Activated T-helper 17 cell treated with anti-CD3 and anti-CD28 coated beads, Interleukin-2, amount 50 U/mL, for 72 hours (primary cell): ENCODE measurements at regions not wholly inside any gene's neighbourhood (a gene's known extent, or its start where the extent isn't known, plus 50 kb on each side); places are given as distances from the start of the nearest gene placed in this dataset.
A peak's percentile ranks its signal among the peaks of the same experiment; 100 is the strongest.
"Not testable (repeated sequence)": the region's sequence is repeated elsewhere in the genome, so short reads cannot be mapped to it uniquely, and the experiment has no call there.

Experiments
- ATAC-seq: fragments of 150-1000 bp; cut with Tn5 transposase; replicated peaks from 2 replicates; pipeline ENCODE4 v1.10.0; 2021; ENCODE audit warnings: mild to moderate bottlenecking, moderate library complexity
- H3K27ac Mint-ChIP-seq: one replicate; pipeline ENCODE4 v1.8.0; 2022; ENCODE audit warnings: mixed read lengths
- H3K27me3 Mint-ChIP-seq: one replicate; pipeline ENCODE4 v1.8.0; 2022; ENCODE audit warnings: mixed read lengths
- H3K36me3 Mint-ChIP-seq: one replicate; pipeline ENCODE4 v1.8.0; 2022; ENCODE audit warnings: low read depth, mild to moderate bottlenecking, mixed read lengths
- H3K4me1 Mint-ChIP-seq: one replicate; pipeline ENCODE4 v1.8.0; 2022; ENCODE audit warnings: mixed read lengths
- H3K4me3 Mint-ChIP-seq: one replicate; pipeline ENCODE4 v1.8.0; 2022; ENCODE audit warnings: mild to moderate bottlenecking, mixed read lengths
- H3K9me3 Mint-ChIP-seq: one replicate; pipeline ENCODE4 v1.8.0; 2022; ENCODE audit warnings: mixed read lengths

DNA sequence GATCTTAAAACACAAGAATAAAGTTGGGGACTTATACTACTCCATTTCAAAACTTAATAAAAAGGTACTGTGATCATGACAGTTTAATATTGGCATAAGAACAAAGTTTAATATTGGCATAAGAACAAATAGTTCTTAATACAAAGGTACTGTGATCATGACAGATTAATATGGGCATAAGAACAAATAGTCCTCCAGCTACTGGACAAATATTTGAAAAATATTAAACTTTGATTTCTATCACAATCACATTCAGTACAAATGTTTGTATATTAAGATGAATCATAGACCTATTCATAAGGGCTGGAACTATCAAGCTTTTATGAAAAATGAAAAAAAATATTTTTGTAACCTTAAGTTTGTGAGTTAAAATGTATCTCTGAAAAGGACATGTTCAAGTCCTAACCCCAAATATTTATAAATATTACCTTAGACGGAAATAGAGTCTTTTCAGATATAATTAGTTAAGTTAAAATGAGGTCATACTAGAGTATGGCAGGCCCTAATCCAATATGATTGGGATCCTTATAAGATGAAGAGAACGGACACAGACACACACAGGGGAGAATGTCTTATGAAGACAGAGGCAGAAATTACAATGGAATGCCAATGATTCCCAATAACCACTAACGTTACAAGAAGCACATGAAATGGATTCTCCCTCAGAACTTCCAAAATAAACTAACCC lies 79.1 kb upstream of the RGS1 start:
- Mint-ChIP-seq H3K4me1 (no peaks in the 10 kb centered on the region), H3K27me3 (no peaks in the 10 kb centered on the region), H3K36me3 (no peaks in the 10 kb centered on the region), H3K27ac (no peak overlapping the region), H3K9me3 (peaks cover 6% of the 10 kb centered on the region), H3K4me3 (no peak overlapping the region)
- ATAC-seq, result no peak

DNA sequence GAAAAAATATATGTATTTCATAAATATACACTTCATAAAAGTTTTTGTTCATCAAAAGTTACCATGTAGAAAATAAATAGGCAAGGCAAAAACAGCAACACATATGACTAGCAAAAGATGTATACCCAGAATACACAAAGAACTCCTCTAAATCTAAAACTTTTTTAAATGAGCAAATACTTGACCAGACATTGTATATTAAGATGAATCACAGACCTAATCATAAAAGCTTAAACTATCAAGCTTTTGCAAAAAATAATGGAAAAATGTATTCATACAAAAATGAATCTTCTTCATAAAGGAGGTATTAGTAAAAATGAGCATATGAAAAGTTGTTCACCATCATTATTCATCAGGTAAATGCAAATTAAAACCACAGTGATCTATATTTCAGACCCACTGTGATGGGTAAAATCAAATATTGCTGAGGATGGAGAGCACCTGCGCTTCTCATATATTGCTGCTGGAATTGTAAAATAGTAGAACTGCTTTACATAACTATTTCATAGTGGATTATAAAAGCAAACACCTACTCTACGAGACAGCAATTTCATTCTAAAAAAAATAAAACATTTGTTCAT lies 78.3 kb upstream of the RGS1 start:
- no peak overlapping the region for H3K27ac Mint-ChIP-seq
- no peaks in the 10 kb centered on the region for H3K4me1 Mint-ChIP-seq
- ATAC-seq, result no peak
- H3K4me3 Mint-ChIP-seq, result no peak overlapping the region
- no peaks in the 10 kb centered on the region for H3K36me3 Mint-ChIP-seq
- no peaks in the 10 kb centered on the region for H3K27me3 Mint-ChIP-seq
- peaks cover 6% of the 10 kb centered on the region for H3K9me3 Mint-ChIP-seq

DNA sequence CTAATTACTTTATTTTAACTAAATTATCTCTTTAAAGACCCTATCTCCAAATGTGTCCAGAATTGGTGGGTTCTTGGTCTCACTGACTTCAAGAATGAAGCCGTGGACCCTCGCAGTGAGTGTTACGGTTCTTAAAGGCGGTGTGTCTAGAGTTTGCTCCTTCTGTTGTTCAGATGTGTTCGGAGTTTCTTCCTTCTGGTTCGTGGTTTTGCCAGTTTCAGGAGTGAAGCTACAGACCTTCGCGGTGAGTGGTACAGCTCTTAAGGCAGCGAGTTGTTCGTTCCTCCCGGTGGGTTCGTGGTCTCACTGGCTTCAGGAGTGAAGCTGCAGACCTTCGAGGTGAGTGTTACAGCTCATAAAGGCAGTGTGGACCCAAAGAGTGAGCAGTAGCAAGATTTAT lies 77.5 kb upstream of the RGS1 start:
- not testable (repeated sequence) for H3K27me3 Mint-ChIP-seq, H3K4me3 Mint-ChIP-seq, H3K9me3 Mint-ChIP-seq, H3K27ac Mint-ChIP-seq, H3K4me1 Mint-ChIP-seq, ATAC-seq, H3K36me3 Mint-ChIP-seq

DNA sequence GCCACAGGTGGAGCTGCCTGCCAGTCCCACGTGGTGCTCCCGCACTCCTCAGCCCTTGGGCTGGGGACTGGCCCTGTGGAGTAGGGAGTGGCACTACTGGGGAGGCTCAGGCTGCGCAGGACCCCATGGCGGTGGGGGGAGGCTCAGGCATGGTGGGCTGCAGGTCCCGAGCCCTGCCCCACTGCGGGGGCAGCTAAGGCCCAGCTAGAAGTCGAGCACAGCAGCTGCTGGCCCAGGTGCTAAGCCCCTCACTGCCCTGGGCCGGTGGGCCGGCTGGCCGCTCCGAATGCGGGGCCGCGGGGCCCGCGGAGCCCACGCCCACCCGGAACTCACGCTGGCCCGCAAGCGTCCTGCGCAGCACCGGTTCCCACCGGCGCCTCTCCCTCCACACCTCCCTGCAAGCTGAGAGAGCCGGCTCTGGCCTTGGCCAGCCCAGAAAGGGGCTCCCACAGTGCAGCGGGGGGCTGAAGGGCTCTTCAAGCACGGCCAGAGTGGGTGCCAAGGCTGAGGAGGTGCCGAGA lies 76.5 kb upstream of the RGS1 start:
- H3K4me1 Mint-ChIP-seq, H3K36me3 Mint-ChIP-seq, ATAC-seq, H3K27ac Mint-ChIP-seq, H3K9me3 Mint-ChIP-seq, H3K27me3 Mint-ChIP-seq, H3K4me3 Mint-ChIP-seq: not testable (repeated sequence)

DNA sequence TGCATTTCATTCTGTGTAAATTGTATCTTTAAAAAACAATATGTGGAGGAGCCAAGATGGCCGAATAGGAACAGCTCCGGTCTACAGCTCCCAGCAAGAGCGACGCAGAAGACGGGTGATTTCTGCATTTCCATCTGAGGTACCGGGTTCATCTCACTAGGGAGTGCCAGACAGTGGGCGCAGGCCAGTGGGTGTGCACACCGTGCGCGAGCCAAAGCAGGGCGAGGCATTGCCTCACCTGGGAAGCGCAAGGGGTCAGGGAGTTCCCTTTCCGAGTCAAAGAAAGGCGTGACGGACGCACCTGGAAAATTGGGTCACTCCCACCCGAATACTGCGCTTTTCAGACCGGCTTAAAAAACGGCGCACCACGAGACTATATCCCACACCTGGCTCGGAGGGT lies 75.0 kb upstream of the RGS1 start:
- not testable (repeated sequence) for H3K9me3 Mint-ChIP-seq, ATAC-seq, H3K4me3 Mint-ChIP-seq, H3K36me3 Mint-ChIP-seq, H3K4me1 Mint-ChIP-seq, H3K27ac Mint-ChIP-seq, H3K27me3 Mint-ChIP-seq

DNA sequence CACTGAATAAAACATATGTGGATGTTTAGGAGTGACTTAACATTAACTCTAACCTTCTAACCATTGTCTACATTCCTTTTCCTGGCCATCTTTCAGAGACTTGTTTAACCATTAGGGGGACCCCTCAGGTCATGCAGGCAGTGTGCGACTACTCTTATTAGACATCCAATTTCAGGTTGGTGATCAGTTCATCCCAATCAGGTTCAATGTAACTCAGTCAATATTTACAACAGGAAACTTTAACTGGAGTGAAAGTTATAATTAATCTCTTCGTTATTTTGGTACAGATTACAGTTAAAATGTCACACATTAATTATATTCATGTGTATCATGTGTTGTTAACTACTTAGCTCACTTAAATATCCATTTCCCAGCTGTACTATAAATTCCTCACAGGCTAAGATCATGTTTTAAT lies 68.8 kb upstream of the RGS1 start:
- peak; percentile 67 for ATAC-seq
- H3K9me3 Mint-ChIP-seq, result no peaks in the 10 kb centered on the region
- no peak overlapping the region for H3K4me3 Mint-ChIP-seq
- H3K36me3 Mint-ChIP-seq, result no peaks in the 10 kb centered on the region
- H3K27ac Mint-ChIP-seq, result no peak overlapping the region
- no peaks in the 10 kb centered on the region for H3K27me3 Mint-ChIP-seq
- H3K4me1 Mint-ChIP-seq, result no peaks in the 10 kb centered on the region

DNA sequence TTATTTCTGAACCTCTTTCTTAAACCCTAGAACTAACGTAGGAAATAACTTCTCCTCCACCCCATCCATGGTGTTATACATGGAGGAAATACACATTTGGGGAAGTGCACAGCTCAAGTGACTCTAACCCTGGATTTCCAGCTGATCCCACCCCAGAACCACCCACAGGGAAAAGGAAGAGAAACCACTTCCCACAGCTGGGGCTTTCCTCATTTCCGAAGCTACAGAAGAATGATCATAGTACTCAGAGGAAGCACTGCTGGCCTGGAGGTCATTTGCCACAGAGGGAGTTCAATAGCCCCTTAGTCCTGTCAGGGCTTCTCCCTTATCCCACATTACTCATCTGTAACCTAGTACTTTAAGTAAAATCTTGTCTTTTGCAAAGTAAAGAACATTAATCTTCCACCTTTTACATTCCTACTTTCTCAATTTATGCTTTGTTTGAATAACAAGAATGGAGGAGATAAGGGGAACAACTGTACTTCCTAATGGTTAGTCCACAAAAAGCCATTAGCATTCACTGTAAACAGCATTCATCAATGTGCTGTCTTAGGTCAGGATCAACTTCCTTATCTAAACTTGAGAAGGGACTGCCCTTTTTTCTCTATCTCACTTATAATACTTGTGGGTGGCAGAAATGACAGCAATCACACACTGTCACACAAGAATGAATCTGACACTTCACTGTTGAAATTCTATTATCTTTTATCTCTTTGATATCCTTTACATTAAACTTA lies 63.0 kb upstream of the RGS1 start:
- ATAC-seq, result no peak
- H3K36me3 Mint-ChIP-seq, result no peaks in the 10 kb centered on the region
- H3K4me1 Mint-ChIP-seq, result peaks cover 33% of the 10 kb centered on the region
- H3K9me3 Mint-ChIP-seq, result no peaks in the 10 kb centered on the region
- no peaks in the 10 kb centered on the region for H3K27me3 Mint-ChIP-seq
- H3K4me3 Mint-ChIP-seq, result no peak overlapping the region
- peak overlapping the region; percentile 35 for H3K27ac Mint-ChIP-seq

DNA sequence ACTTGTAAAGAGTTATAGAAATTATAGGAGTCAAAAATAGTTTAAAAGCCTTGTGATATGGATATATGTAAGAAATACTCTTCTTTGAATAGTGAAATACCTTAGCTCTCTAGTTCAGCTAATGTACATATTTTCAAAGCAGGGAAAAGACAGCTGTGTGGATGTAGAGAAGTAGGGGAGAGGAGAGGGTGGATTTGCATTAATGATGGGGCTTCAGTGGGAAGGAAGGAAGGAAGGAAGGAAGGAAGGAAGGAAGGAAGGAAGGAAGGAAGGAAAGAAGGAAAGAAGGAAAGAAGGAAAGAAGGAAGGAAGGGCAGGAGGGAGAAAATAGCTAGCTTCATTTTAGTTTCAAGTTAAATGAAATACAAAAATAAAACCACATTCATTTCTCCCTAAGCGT lies 62.4 kb upstream of the RGS1 start:
- Mint-ChIP-seq H3K36me3 (no peaks in the 10 kb centered on the region), H3K4me3 (no peak overlapping the region), H3K27me3 (no peaks in the 10 kb centered on the region), H3K27ac (peak overlapping the region; percentile 35), H3K4me1 (peaks cover 36% of the 10 kb centered on the region), H3K9me3 (no peaks in the 10 kb centered on the region)
- ATAC-seq, result no peak

DNA sequence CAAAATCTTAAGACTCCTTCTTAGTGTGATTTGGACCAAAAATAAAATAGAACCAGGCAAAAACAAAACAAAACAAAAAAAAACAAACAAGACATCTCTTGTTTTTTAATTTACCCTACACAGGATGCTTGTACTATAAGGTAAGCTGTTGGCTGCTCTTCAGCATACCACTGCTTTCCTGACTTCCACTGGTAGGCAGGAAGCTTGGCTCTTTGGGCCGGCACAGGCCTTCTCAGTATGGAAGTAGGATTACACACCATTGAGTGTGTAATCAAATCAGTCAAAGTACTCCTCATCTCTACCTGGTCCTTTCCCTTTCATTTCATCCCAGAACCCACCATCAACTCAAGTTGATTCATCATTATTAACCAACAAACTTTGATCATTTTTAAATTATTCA lies 61.9 kb upstream of the RGS1 start:
- no peaks in the 10 kb centered on the region for H3K27me3 Mint-ChIP-seq
- no peak for ATAC-seq
- peaks cover 36% of the 10 kb centered on the region for H3K4me1 Mint-ChIP-seq
- H3K9me3 Mint-ChIP-seq, result no peaks in the 10 kb centered on the region
- no peak overlapping the region for H3K4me3 Mint-ChIP-seq
- no peaks in the 10 kb centered on the region for H3K36me3 Mint-ChIP-seq
- H3K27ac Mint-ChIP-seq, result no peak overlapping the region

DNA sequence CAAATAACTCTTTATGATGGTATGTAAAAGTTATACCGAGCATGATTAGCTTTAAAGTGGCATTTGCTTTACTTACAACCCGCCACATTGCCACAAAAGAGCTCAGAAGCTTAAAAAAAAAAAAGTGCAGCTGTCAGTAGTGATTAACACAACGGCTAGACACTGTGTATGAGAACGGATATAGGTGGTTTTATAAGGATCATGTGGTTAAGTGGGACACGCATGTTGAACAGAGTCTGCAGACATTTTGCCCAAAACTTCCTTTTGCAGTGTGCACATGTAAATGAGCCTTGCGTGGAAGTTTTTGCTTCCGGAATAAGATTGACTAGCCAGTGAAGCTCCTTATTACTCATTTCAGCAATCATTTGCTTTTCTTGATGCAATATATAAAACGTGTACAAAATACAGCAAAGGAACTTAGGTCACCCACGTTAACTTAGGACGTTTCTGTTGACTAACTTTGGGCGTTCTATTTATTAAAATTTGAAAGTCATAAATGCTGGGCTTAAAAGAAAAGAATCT lies 58.7 kb upstream of the RGS1 start:
- Mint-ChIP-seq H3K27me3 (no peaks in the 10 kb centered on the region), H3K9me3 (no peaks in the 10 kb centered on the region), H3K4me3 (peak overlapping the region; percentile 87), H3K4me1 (peaks cover 49% of the 10 kb centered on the region), H3K27ac (peak overlapping the region; percentile 81), H3K36me3 (no peaks in the 10 kb centered on the region)
- peak; percentile 97 for ATAC-seq

DNA sequence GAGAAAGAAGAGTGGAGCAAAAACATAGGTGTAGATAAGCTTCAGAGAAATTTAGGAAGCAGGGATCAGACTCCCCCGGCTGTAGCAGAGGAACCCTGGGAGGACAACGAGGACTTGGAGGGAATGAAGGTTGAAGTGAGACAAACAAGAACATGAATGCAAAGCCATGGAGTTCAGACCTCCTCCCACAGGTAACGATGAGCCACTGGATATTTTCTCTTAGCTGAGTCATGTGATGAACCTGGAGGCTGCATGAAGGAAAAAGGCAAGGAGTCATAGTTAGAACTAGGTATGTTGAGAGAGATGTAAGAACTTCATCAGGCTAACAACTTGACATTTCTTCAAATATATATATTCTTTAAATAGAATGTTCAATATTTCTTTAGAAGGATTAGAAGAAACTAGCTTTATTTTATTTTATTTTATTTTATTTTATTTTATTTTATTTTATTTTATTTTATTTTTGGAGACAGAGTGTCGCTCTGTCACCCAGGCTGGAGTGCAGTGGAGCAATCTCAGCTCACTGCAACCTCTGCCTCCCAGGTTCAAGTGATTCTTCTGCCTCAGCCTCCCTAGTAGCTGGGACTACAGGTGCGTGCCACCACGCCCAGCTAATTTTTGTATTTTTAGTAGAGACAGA lies 57.7 kb upstream of the RGS1 start:
- peak; percentile 43 for ATAC-seq
- not testable (repeated sequence) for H3K9me3 Mint-ChIP-seq, H3K27me3 Mint-ChIP-seq, H3K36me3 Mint-ChIP-seq
- H3K4me3 Mint-ChIP-seq, result peak overlapping the region; percentile 87
- H3K4me1 Mint-ChIP-seq, result peaks cover 45% of the 10 kb centered on the region
- H3K27ac Mint-ChIP-seq, result peak overlapping the region; percentile 81

DNA sequence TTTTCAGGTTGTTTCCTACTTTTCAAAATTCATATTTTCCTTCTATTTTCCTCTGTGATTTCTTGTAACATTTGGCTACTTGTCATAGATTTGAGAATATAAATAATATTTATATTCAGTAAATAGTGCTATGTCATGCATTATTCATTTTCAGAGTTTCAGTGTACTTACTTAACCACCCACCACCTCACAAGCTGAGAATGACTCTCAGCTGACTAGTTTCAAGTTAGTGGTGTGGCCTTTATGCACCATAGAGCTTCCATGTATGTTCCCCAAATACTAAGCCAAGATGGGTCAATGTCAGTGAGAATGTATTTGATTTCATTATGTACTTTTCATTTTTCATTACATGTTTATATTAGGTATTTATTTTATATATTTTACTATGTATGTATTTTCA lies 56.9 kb upstream of the RGS1 start:
- H3K9me3 Mint-ChIP-seq, result no peaks in the 10 kb centered on the region
- H3K4me3 Mint-ChIP-seq, result no peak overlapping the region
- no peaks in the 10 kb centered on the region for H3K27me3 Mint-ChIP-seq
- no peaks in the 10 kb centered on the region for H3K36me3 Mint-ChIP-seq
- ATAC-seq, result peak; percentile 53
- H3K4me1 Mint-ChIP-seq, result peaks cover 39% of the 10 kb centered on the region
- no peak overlapping the region for H3K27ac Mint-ChIP-seq

DNA sequence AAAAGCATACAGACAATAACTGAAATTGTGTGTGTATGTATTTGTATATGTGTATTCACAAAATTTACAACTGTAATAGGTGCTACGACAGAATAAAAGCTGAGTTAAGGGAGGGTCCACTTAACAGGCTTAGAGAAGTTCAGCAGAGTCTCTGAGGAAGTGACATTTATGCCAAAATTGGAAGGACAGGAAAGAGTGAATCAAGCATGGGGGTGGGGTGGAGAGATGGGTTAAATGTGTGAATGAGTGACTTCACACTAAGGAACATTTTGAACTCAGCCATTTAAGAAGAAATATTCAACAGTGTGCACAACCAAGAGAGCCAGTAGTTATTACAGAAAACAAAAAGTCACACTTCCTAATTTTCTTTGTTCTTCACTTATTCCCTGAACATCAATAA lies 53.8 kb upstream of the RGS1 start:
- no peak overlapping the region for H3K27ac Mint-ChIP-seq
- no peaks in the 10 kb centered on the region for H3K27me3 Mint-ChIP-seq
- no peak overlapping the region for H3K4me3 Mint-ChIP-seq
- H3K9me3 Mint-ChIP-seq, result peaks cover 4% of the 10 kb centered on the region
- no peak for ATAC-seq
- H3K36me3 Mint-ChIP-seq, result no peaks in the 10 kb centered on the region
- H3K4me1 Mint-ChIP-seq, result peaks cover 32% of the 10 kb centered on the region

DNA sequence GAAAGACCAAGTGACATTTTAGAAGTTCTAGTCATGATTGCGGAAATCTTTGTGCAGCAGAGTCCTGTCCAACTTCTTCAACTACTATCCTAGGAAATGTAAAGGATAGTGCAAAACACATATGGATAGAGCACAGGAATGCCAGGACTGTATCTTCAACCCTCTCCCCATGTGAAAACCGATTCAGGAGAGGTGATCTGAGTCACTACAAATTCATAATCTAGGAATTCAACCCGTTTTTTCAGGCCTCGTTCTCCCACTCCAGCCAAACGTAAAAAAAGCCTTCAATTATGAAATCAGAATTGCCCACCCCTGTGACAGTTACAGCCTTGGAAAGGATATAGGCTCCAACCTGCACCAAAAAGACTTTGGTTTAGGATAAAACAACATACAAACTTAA lies 52.9 kb upstream of the RGS1 start:
- no peak for ATAC-seq
- Mint-ChIP-seq H3K27ac (no peak overlapping the region), H3K9me3 (peaks cover 4% of the 10 kb centered on the region), H3K4me1 (peaks cover 22% of the 10 kb centered on the region), H3K27me3 (no peaks in the 10 kb centered on the region), H3K36me3 (no peaks in the 10 kb centered on the region), H3K4me3 (no peak overlapping the region)
